ENCODE measurements at regions not wholly inside any gene's neighbourhood (a gene's known extent, or its start where the extent isn't known, plus 50 kb on each side); places are given as distances from the start of the nearest gene placed in this dataset.

- TF ChIP-seq LRRFIP1 (CRISPR knock-in tag; conservative IDR thresholded peaks at IDR 0.05) (no peak), KLF12 (CRISPR knock-in tag; IDR thresholded peaks at IDR 0.05; ENCODE audit: borderline replicate concordance) (peak; percentile 75; the same call in 1 of the 2 replicates), HHEX (CRISPR knock-in tag; IDR thresholded peaks at IDR 0.05) (peak; percentile 97), PHF20 (CRISPR knock-in tag; IDR thresholded peaks at IDR 0.05) (no peak), ZNF550 (CRISPR knock-in tag; IDR thresholded peaks at IDR 0.05; ENCODE audit: borderline replicate concordance) (no peak), HIVEP1 (CRISPR knock-in tag; IDR thresholded peaks at IDR 0.05) (no peak), SMYD3 (CRISPR knock-in tag; IDR thresholded peaks at IDR 0.05) (no peak), TFDP2 (CRISPR knock-in tag; IDR thresholded peaks at IDR 0.05) (peak; percentile 54; the same call in 1 of the 2 replicates), RBAK (CRISPR knock-in tag; IDR thresholded peaks at IDR 0.05) (no peak), SNAI1 (CRISPR knock-in tag; IDR thresholded peaks at IDR 0.05; ENCODE audit: borderline replicate concordance) (no peak), ZNF414 (CRISPR knock-in tag; IDR thresholded peaks at IDR 0.05) (no peak), PHF8 (CRISPR knock-in tag; IDR thresholded peaks at IDR 0.05) (no peak), MIER3 (CRISPR knock-in tag; IDR thresholded peaks at IDR 0.05; ENCODE audit: borderline replicate concordance) (peak; percentile 82; the same call in 1 of the 2 replicates), PAF1 (CRISPR knock-in tag; IDR thresholded peaks at IDR 0.05) (no peak), RFXANK (CRISPR knock-in tag; IDR thresholded peaks at IDR 0.05) (peak; percentile 58; the same call in 1 of the 2 replicates), ESRRA (CRISPR knock-in tag; IDR thresholded peaks at IDR 0.05; ENCODE audit: low read depth) (0 out of 2 replicates have a peak, but pooled peaks have one; percentile 33), PITX1 (CRISPR knock-in tag; IDR thresholded peaks at IDR 0.05) (peak; percentile 98), EED (CRISPR knock-in tag; IDR thresholded peaks at IDR 0.05) (no peak), ZGPAT (CRISPR knock-in tag; IDR thresholded peaks at IDR 0.05) (peak; percentile 96), PTBP1 (IDR thresholded peaks at IDR 0.05; ENCODE audit: low read depth, low read length, poor library complexity, severe bottlenecking) (no peak)
- TF ChIP-seq, protein P1, sequence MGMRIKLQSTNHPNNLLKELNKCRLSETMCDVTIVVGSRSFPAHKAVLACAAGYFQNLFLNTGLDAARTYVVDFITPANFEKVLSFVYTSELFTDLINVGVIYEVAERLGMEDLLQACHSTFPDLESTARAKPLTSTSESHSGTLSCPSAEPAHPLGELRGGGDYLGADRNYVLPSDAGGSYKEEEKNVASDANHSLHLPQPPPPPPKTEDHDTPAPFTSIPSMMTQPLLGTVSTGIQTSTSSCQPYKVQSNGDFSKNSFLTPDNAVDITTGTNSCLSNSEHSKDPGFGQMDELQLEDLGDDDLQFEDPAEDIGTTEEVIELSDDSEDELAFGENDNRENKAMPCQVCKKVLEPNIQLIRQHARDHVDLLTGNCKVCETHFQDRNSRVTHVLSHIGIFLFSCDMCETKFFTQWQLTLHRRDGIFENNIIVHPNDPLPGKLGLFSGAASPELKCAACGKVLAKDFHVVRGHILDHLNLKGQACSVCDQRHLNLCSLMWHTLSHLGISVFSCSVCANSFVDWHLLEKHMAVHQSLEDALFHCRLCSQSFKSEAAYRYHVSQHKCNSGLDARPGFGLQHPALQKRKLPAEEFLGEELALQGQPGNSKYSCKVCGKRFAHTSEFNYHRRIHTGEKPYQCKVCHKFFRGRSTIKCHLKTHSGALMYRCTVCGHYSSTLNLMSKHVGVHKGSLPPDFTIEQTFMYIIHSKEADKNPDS (CRISPR knock-in tag; IDR thresholded peaks at IDR 0.05): no peak
Measured at GRCh38 chr5:60447488-60447920, 252.5 kb downstream of the DEPDC1B start (continued).
